ENCODE measurements at regions not wholly inside any gene's neighbourhood (a gene's known extent, or its start where the extent isn't known, plus 50 kb on each side); places are given as distances from the start of the nearest gene placed in this dataset.

GRCh38 chr1:175833502-175833901 is 90.1 kb upstream of the TNR start:
- H3K36me3 ChIP-seq, result no peaks in the 10 kb centered on the region
- H3K4me1 ChIP-seq, result no peaks in the 10 kb centered on the region
- H3K9me3 ChIP-seq, result no peaks in the 10 kb centered on the region
- no peak overlapping the region for H3K27ac ChIP-seq
- TF ChIP-seq POLR2A (IDR thresholded peaks at IDR 0.05), result no peak
- TF ChIP-seq, protein P1, sequence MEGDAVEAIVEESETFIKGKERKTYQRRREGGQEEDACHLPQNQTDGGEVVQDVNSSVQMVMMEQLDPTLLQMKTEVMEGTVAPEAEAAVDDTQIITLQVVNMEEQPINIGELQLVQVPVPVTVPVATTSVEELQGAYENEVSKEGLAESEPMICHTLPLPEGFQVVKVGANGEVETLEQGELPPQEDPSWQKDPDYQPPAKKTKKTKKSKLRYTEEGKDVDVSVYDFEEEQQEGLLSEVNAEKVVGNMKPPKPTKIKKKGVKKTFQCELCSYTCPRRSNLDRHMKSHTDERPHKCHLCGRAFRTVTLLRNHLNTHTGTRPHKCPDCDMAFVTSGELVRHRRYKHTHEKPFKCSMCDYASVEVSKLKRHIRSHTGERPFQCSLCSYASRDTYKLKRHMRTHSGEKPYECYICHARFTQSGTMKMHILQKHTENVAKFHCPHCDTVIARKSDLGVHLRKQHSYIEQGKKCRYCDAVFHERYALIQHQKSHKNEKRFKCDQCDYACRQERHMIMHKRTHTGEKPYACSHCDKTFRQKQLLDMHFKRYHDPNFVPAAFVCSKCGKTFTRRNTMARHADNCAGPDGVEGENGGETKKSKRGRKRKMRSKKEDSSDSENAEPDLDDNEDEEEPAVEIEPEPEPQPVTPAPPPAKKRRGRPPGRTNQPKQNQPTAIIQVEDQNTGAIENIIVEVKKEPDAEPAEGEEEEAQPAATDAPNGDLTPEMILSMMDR (IDR thresholded peaks at IDR 0.05), result no peak
- intact Hi-C loops (cut with DNase I; ENCODE audit: low total_unique reads), result no loop called here
- no peak for DNase-seq
- no peaks in the 10 kb centered on the region for H3K27me3 ChIP-seq
- no peak overlapping the region for H3K4me3 ChIP-seq

DNA sequence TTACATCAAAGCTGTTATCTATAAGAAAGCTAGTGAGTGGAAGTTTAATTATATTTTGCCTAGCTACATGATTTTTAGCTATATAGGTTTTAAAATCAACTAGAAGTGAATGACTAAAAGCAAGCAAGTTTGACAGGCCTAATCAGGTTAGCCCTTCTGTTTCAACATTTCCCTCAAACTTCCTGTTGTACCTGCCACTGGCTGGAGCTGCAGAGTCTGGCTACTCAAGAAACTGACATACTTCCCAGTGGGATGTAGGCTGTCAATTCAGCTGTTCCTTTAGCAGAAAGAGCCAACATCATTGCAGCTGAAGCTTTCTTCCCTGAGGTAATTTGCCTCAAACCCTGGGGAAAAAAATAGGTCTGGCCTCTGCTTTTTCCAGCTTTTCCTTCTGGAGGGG is 87.1 kb upstream of the TNR start:
- Histone ChIP-seq H3K9me3 (no peaks in the 10 kb centered on the region), H3K27ac (no peak overlapping the region), H3K36me3 (no peaks in the 10 kb centered on the region), H3K4me3 (no peak overlapping the region), H3K27me3 (no peaks in the 10 kb centered on the region), H3K4me1 (no peaks in the 10 kb centered on the region)
- no peak for DNase-seq
- intact Hi-C loops (cut with DNase I; ENCODE audit: low total_unique reads), result no loop called here
- TF ChIP-seq POLR2A (IDR thresholded peaks at IDR 0.05), result no peak
- TF ChIP-seq, protein P1 (IDR thresholded peaks at IDR 0.05), result no peak

GRCh38 chr1:175829845-175830244 is 86.5 kb upstream of the TNR start:
- Histone ChIP-seq H3K9me3 (no peaks in the 10 kb centered on the region), H3K4me3 (no peak overlapping the region), H3K27me3 (no peaks in the 10 kb centered on the region), H3K36me3 (no peaks in the 10 kb centered on the region), H3K27ac (no peak overlapping the region), H3K4me1 (no peaks in the 10 kb centered on the region)
- no peak for TF ChIP-seq POLR2A (IDR thresholded peaks at IDR 0.05)
- TF ChIP-seq, protein P1 (IDR thresholded peaks at IDR 0.05), result no peak
- no peak for DNase-seq
- intact Hi-C loops (cut with DNase I; ENCODE audit: low total_unique reads), result no loop called here

- intact Hi-C loops (cut with DNase I; ENCODE audit: low total_unique reads), result no loop called here
- Histone ChIP-seq H3K4me3 (no peak overlapping the region), H3K4me1 (no peaks in the 10 kb centered on the region), H3K27ac (no peak overlapping the region), H3K36me3 (no peaks in the 10 kb centered on the region), H3K9me3 (no peaks in the 10 kb centered on the region), H3K27me3 (no peaks in the 10 kb centered on the region)
- DNase-seq, result no peak
- TF ChIP-seq POLR2A (IDR thresholded peaks at IDR 0.05), result no peak
- TF ChIP-seq, protein P1 (IDR thresholded peaks at IDR 0.05), result no peak
Observed at GRCh38 chr1:175826705-175827104, 83.3 kb upstream of the TNR start.

DNA sequence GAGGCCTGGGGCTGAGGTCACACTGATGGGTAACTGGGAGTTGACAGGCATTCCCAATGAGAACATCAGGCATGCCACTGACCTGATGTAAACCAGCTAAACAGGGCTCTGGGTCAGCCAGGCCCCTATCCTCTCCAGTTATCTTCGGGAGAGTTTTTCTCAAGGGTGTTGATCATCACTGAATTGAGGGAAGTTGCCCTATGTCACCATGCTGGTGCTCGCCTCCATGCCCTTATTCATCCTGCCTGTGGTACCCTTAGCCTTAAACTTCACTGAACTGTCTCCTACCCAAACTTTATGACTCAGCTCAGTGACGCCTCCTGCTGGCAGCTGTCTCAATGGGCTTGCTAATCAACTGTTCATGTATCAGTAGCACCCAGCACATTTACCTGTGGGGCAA is 80.7 kb upstream of the TNR start:
- Histone ChIP-seq H3K9me3 (no peaks in the 10 kb centered on the region), H3K36me3 (no peaks in the 10 kb centered on the region), H3K4me1 (no peaks in the 10 kb centered on the region), H3K27ac (no peak overlapping the region), H3K4me3 (no peak overlapping the region), H3K27me3 (no peaks in the 10 kb centered on the region)
- DNase-seq, result no peak
- no peak for TF ChIP-seq POLR2A (IDR thresholded peaks at IDR 0.05)
- intact Hi-C loops (cut with DNase I; ENCODE audit: low total_unique reads), result no loop called here

DNA sequence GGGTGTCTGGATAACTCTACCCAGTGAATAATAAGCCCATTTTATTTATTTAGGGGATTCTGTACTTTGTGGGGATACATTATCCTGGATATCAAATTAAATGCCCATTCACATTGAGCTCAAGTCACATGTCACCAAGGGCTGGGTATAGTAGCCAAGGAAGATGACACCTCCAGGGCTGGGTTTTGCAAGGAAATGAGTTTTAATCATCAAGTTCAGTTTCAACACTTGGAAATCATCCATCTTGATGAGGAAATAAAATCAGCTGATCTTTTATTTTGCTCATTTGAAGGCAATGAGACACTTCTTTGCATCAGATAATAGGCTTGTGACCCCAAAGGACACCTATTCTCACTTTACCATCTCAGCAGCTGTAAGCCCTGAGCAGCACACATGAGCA is 80.0 kb upstream of the TNR start:
- TF ChIP-seq, protein P1 (IDR thresholded peaks at IDR 0.05), result no peak
- no peak for TF ChIP-seq POLR2A (IDR thresholded peaks at IDR 0.05)
- Histone ChIP-seq H3K36me3 (no peaks in the 10 kb centered on the region), H3K4me3 (no peak overlapping the region), H3K27ac (no peak overlapping the region), H3K27me3 (no peaks in the 10 kb centered on the region), H3K9me3 (no peaks in the 10 kb centered on the region), H3K4me1 (no peaks in the 10 kb centered on the region)
- intact Hi-C loops (cut with DNase I; ENCODE audit: low total_unique reads), result no loop called here
- DNase-seq, result no peak
